GM12878 (cell line): ENCODE measurements at regions not wholly inside any gene's neighbourhood (a gene's known extent, or its start where the extent isn't known, plus 50 kb on each side); places are given as distances from the start of the nearest gene placed in this dataset.

ENCODE experiments used
- BCLAF1 ChIP-seq: fragments of 450-650 bp; IDR thresholded peaks from 2 replicates; pipeline ENCODE4 v1.6.1; 2017; ENCODE audit warnings: antibody characterized with exemption, mild to moderate bottlenecking, moderate library complexity
- CUX1 ChIP-seq: IDR thresholded peaks from 2 replicates; pipeline ENCODE4 v1.6.1; 2012; ENCODE audit warnings: improper control_type of control experiment, low read depth, low read length; ENCODE audit not compliant: insufficient replicate concordance
- ELK1 ChIP-seq: IDR thresholded peaks from 2 replicates; pipeline ENCODE4 v1.6.1; 2012; ENCODE audit warnings: low read depth, low read length, improper control_type of control experiment
- NFIC ChIP-seq: IDR thresholded peaks from 2 replicates; pipeline ENCODE4 v1.6.1; 2012; ENCODE audit warnings: low read depth, mild to moderate bottlenecking, inconsistent platforms, low read length, moderate library complexity
- NFYA ChIP-seq: IDR thresholded peaks from 2 replicates; pipeline ENCODE4 v1.6.1; 2011; ENCODE audit warnings: low read depth, mild to moderate bottlenecking, low read length, improper control_type of control experiment, borderline replicate concordance
- SIX5 ChIP-seq: IDR thresholded peaks from 2 replicates; pipeline ENCODE4 v1.6.1; 2011; ENCODE audit warnings: mild to moderate bottlenecking, low read depth, low read length, moderate library complexity; ENCODE audit not compliant: severe bottlenecking

- TF ChIP-seq BCLAF1: no peak
- no peak for TF ChIP-seq SIX5
- TF ChIP-seq ELK1: no peak
- no peak for TF ChIP-seq NFIC
- TF ChIP-seq CUX1: no peak
- TF ChIP-seq NFYA: no peak
Observed at GRCh38 chr2:7620255-7620654, 703.0 kb downstream of the RNF144A start (continued).
